HepG2 (cell line): ENCODE measurements at regions not wholly inside any gene's neighbourhood (a gene's known extent, or its start where the extent isn't known, plus 50 kb on each side); places are given as distances from the start of the nearest gene placed in this dataset.

ENCODE experiments used
- CEBPG ChIP-seq: IDR thresholded peaks from 2 replicates; pipeline ENCODE4 v1.6.1; 2016
- CREB1 ChIP-seq, 2 experiments: fragments of 450-650 bp in 1 of 2; IDR thresholded peaks; 2 replicates each; pipeline ENCODE4 v1.6.1; 2016 to 2017; ENCODE audit warnings: control low read depth in 1 of 2, mild to moderate bottlenecking in 1 of 2, missing compliant biosample characterization in 1 of 2, missing genetic modification characterization in 1 of 2
- ELF3 ChIP-seq: IDR thresholded peaks from 2 replicates; pipeline ENCODE4 v1.6.1; 2016; ENCODE audit warnings: missing genetic modification reagents, missing compliant biosample characterization
- GATAD2A ChIP-seq: IDR thresholded peaks from 2 replicates; pipeline ENCODE4 v1.6.1; 2016
- HMG20A ChIP-seq: IDR thresholded peaks from 2 replicates; pipeline ENCODE4 v1.6.1; 2016; ENCODE audit warnings: borderline replicate concordance
- PHB2 ChIP-seq: fragments of 450-650 bp; IDR thresholded peaks from 2 replicates; pipeline ENCODE4 v1.6.1; 2018; ENCODE audit not compliant: partially characterized antibody
- SOX5 ChIP-seq: IDR thresholded peaks from 2 replicates; pipeline ENCODE4 v1.6.1; 2016; ENCODE audit warnings: borderline replicate concordance
- ZBTB8A ChIP-seq: sonication (generic); formaldehyde crosslinking; IDR thresholded peaks from 2 replicates; pipeline ENCODE4 v1.4.0; 2020; ENCODE audit warnings: mild to moderate bottlenecking, low read depth, missing genetic modification reagents, borderline replicate concordance
- ZNF20 ChIP-seq: sonication (generic); formaldehyde crosslinking; IDR thresholded peaks from 2 replicates; pipeline ENCODE4 v1.4.0; 2020; ENCODE audit warnings: mild to moderate bottlenecking, moderate library complexity, missing genetic modification reagents
- TF ChIP-seq, protein P1 (sequence below): IDR thresholded peaks from 2 replicates; pipeline ENCODE4 v1.6.1; 2016; ENCODE audit warnings: low read depth
- TF ChIP-seq, protein P2 (sequence below): sonication (generic); formaldehyde crosslinking; IDR thresholded peaks from 2 replicates; pipeline ENCODE4 v1.4.0; 2020; ENCODE audit warnings: mild to moderate bottlenecking, missing genetic modification reagents
- TF ChIP-seq, protein P3 (sequence below), 2 experiments: sonication (generic) in 1 of 2; formaldehyde crosslinking in 1 of 2; IDR thresholded peaks; 2 replicates each; pipeline versions ENCODE4 v1.4.0 to v1.6.1; 2018 to 2020; ENCODE audit warnings: missing genetic modification reagents in 2 of 2, borderline replicate concordance in 1 of 2, low read depth in 1 of 2, mild to moderate bottlenecking in 1 of 2, missing biosample characterization in 1 of 2
- TF ChIP-seq, protein P4 (sequence below): IDR thresholded peaks from 2 replicates; pipeline ENCODE4 v1.4.0; 2020; ENCODE audit warnings: mild to moderate bottlenecking, missing genetic modification reagents

DNA sequence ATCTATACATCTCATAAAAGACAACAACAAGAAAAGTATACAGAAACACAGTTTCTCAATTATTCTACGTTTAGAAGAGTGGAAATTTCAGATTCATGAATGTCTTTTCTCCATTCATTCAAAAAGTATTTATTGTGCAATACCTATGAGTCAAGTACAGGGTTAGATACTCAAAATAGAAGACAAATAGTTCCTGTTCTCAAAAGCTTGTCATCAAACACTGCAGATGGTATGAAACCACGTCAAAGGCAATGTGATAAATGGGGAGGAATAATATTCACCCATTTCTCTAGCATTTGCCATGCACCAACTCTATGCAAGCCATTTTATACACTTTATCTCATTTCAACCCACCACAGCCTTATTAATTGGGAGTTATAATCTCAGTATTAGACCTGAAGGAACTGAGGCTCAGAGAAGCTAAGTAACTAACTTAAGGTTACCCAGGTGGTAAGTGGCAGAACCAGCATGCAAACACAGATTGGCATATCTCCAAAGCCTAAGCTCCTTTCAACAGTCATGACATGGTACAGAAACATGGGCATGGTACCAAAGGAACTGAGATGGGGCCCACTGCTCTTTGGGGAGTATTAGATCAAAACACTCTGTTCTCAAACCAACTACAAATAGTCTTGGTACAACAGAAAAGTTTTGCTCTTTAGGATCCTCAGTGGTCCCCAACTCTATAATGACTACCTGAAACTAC is 67.2 kb upstream of the NPAS2 start (continued):
- TF ChIP-seq PHB2 (no peak), CREB1 (IDR thresholded peaks at IDR 0.05) (0 out of 2 replicates have a peak, but pooled peaks have one; percentile 7), CREB1 (CRISPR knock-in tag; IDR thresholded peaks at IDR 0.05) (no peak), CEBPG (CRISPR knock-in tag) (peak; percentile 89), ZBTB8A (CRISPR knock-in tag) (no peak), ZNF20 (CRISPR knock-in tag) (no peak), SOX5 (CRISPR knock-in tag) (0 out of 2 replicates have a peak, but pooled peaks have one; percentile 17), ELF3 (CRISPR knock-in tag) (peak; percentile 67; the same call in 1 of the 2 replicates), HMG20A (CRISPR knock-in tag) (peak; percentile 64; the same call in 1 of the 2 replicates), GATAD2A (CRISPR knock-in tag) (peak; percentile 37; the same call in 1 of the 2 replicates)
- TF ChIP-seq, protein P1, sequence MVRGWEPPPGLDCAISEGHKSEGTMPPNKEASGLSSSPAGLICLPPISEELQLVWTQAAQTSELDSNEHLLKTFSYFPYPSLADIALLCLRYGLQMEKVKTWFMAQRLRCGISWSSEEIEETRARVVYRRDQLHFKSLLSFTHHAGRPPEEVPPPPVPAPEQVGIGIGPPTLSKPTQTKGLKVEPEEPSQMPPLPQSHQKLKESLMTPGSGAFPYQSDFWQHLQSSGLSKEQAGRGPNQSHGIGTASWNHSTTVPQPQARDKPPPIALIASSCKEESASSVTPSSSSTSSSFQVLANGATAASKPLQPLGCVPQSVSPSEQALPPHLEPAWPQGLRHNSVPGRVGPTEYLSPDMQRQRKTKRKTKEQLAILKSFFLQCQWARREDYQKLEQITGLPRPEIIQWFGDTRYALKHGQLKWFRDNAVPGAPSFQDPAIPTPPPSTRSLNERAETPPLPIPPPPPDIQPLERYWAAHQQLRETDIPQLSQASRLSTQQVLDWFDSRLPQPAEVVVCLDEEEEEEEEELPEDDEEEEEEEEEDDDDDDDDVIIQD (CRISPR knock-in tag), result peak; percentile 17; the same call in 1 of the 2 replicates
- TF ChIP-seq, protein P2, sequence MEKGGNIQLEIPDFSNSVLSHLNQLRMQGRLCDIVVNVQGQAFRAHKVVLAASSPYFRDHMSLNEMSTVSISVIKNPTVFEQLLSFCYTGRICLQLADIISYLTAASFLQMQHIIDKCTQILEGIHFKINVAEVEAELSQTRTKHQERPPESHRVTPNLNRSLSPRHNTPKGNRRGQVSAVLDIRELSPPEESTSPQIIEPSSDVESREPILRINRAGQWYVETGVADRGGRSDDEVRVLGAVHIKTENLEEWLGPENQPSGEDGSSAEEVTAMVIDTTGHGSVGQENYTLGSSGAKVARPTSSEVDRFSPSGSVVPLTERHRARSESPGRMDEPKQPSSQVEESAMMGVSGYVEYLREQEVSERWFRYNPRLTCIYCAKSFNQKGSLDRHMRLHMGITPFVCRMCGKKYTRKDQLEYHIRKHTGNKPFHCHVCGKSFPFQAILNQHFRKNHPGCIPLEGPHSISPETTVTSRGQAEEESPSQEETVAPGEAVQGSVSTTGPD, result no peak
- TF ChIP-seq, protein P3, sequence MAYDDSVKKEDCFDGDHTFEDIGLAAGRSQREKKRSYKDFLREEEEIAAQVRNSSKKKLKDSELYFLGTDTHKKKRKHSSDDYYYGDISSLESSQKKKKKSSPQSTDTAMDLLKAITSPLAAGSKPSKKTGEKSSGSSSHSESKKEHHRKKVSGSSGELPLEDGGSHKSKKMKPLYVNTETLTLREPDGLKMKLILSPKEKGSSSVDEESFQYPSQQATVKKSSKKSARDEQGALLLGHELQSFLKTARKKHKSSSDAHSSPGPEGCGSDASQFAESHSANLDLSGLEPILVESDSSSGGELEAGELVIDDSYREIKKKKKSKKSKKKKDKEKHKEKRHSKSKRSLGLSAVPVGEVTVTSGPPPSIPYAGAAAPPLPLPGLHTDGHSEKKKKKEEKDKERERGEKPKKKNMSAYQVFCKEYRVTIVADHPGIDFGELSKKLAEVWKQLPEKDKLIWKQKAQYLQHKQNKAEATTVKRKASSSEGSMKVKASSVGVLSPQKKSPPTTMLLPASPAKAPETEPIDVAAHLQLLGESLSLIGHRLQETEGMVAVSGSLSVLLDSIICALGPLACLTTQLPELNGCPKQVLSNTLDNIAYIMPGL (CRISPR knock-in tag; IDR thresholded peaks at IDR 0.05; ENCODE audit: borderline replicate concordance in 1 of 2, low read depth in 1 of 2), result 0 out of 4 replicates have a peak, but pooled peaks of 1 of the 2 experiments have one; percentile 12
- TF ChIP-seq, protein P4, sequence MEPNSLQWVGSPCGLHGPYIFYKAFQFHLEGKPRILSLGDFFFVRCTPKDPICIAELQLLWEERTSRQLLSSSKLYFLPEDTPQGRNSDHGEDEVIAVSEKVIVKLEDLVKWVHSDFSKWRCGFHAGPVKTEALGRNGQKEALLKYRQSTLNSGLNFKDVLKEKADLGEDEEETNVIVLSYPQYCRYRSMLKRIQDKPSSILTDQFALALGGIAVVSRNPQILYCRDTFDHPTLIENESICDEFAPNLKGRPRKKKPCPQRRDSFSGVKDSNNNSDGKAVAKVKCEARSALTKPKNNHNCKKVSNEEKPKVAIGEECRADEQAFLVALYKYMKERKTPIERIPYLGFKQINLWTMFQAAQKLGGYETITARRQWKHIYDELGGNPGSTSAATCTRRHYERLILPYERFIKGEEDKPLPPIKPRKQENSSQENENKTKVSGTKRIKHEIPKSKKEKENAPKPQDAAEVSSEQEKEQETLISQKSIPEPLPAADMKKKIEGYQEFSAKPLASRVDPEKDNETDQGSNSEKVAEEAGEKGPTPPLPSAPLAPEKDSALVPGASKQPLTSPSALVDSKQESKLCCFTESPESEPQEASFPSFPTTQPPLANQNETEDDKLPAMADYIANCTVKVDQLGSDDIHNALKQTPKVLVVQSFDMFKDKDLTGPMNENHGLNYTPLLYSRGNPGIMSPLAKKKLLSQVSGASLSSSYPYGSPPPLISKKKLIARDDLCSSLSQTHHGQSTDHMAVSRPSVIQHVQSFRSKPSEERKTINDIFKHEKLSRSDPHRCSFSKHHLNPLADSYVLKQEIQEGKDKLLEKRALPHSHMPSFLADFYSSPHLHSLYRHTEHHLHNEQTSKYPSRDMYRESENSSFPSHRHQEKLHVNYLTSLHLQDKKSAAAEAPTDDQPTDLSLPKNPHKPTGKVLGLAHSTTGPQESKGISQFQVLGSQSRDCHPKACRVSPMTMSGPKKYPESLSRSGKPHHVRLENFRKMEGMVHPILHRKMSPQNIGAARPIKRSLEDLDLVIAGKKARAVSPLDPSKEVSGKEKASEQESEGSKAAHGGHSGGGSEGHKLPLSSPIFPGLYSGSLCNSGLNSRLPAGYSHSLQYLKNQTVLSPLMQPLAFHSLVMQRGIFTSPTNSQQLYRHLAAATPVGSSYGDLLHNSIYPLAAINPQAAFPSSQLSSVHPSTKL (CRISPR knock-in tag), result peak; percentile 71; the same call in 1 of the 2 replicates
